ENCODE measurements at regions not wholly inside any gene's neighbourhood (a gene's known extent, or its start where the extent isn't known, plus 50 kb on each side); places are given as distances from the start of the nearest gene placed in this dataset.

- TF ChIP-seq CEBPB (IDR thresholded peaks at IDR 0.05): no peak
- no peak for TF ChIP-seq CHD4 (IDR thresholded peaks at IDR 0.05; ENCODE audit: borderline replicate concordance)
- no peak for TF ChIP-seq KDM1A (IDR thresholded peaks at IDR 0.05; ENCODE audit: low read depth)
- TF ChIP-seq ELK1 (IDR thresholded peaks at IDR 0.05; ENCODE audit: low read depth, low read length): no peak
- no peak for TF ChIP-seq EP300 (IDR thresholded peaks at IDR 0.05)
- TF ChIP-seq CTCF (IDR thresholded peaks at IDR 0.05): no peak
These were observed 425.6 kb downstream of the RASEF start for GRCh38 chr9:82637368-82637767.

Data from A549 (cell line).